ENCODE measurements at regions not wholly inside any gene's neighbourhood (a gene's known extent, or its start where the extent isn't known, plus 50 kb on each side); places are given as distances from the start of the nearest gene placed in this dataset.
"Not testable (repeated sequence)": the region's sequence is repeated elsewhere in the genome, so short reads cannot be mapped to it uniquely, and the experiment has no call there.

DNA sequence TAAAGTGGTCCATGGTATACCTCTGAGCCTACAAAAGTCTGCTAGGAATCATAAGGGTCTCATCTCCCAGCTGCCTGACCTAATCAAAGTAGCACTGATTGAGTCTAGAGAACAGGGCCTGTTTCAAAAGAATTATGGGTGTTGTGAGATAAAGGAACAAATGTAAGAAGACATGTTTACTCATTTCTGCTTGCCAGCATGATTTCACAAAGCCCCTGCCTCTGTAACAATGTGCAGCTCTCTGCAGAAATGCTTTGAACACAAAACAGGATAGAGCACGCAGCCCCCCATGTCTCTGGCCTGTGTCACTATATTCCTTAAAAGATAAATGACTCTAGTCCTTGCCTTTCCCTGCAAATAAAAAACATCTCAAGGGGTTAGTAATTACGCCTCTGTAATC lies 94.7 kb upstream of the IGSF10 start:
- no peak for TF ChIP-seq POLR2A (IDR thresholded peaks at IDR 0.05; ENCODE audit: low read depth, low read length)
- no peak for FAIRE-seq
- no peak for DNase-seq (ENCODE audit: insufficient read length, low spot score)

DNA sequence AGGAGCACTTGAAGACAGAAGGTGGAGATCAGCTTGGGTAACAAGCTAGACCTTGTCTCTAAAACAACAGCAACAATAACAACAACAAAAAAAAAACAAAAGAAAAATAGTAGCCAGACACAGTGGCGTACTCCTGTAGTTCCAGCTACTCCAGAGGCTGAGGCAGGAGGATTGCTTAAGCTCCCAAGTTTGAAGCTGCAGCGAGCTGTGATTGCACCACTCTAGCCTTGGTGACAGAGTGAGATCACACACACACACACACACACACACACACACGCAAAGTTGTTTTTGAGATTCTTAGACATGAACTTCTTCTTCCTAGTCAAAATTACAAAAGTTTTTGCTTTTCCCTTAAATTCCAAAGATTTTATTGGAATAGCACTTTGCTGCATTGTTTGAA lies 93.0 kb upstream of the IGSF10 start:
- no peak for TF ChIP-seq POLR2A (IDR thresholded peaks at IDR 0.05; ENCODE audit: low read depth, low read length)
- DNase-seq (ENCODE audit: insufficient read length, low spot score) (no peak), FAIRE-seq (no peak)

DNA sequence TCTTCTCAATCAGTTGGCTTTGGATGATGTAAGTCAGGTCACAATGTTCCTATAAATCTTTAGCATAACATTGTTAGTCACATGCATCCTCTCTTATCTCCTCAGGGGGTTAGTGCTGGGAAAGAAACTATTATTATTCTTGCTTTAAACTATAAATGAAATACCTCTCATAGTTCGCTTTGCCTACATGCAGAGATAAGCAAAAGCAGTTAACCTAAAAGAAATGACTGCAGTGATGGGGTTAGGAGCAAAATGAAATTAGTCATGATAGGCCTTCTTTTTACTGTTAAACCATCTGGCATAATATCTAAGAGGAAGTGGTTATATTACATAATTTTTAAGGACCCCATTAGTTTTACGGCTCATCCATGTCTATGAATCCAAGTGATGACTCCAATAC lies 91.7 kb upstream of the IGSF10 start:
- FAIRE-seq (no peak), DNase-seq (ENCODE audit: insufficient read length, low spot score) (no peak)
- TF ChIP-seq POLR2A (IDR thresholded peaks at IDR 0.05; ENCODE audit: low read depth, low read length): no peak

DNA sequence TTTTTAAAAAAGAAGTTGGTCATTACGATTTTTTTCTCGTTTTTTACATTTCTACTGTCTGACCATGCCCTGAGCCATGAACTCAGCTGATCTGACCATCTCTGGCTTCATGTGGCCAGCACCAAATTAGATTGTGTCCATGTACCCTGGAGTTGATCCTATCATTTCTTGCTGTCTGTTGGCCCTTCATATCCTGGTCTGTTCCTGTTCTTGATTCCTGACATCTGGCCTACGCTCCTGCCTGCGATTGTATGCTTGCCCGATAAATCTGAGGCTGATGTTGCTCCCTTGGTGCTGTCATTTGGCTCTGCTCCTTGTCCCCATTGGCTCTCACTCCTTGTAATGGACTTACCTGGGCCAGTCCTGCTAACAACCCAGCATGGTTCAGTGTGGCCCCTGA lies 89.8 kb upstream of the IGSF10 start:
- no peak for TF ChIP-seq POLR2A (IDR thresholded peaks at IDR 0.05; ENCODE audit: low read depth, low read length)
- no peak for FAIRE-seq

DNA sequence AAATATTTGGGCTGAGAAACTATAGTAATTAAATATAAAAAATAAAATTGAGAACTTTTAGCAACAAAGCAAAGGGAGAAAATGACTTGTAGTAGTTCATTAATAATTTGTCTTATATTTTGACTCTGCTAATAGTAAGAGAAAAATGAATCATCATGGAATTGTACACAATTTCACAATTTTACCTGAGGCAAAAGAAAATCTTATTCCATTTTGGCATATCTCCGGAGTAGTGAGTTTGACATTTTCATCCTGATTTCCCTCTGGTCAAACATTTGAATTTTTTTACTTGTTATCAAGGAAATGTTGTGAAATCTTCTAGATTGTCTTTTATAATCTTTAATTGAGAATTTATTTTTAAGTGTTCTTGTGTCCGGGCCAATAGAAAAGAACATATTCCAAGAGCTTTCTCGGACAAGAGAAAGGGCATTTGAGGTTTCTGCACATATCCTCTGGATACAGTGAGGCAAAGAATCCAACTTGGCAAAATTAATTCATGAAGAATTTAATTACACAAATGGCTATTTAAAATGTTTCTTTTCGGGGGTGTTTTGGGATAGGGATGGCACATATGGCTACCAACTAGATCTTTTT lies 89.3 kb upstream of the IGSF10 start:
- DNase-seq (ENCODE audit: insufficient read length, low spot score) (no peak), FAIRE-seq (no peak)

More for the DNA sequence above, 89.8 kb upstream of the IGSF10 start:
- no peak for DNase-seq (ENCODE audit: insufficient read length, low spot score)

DNA sequence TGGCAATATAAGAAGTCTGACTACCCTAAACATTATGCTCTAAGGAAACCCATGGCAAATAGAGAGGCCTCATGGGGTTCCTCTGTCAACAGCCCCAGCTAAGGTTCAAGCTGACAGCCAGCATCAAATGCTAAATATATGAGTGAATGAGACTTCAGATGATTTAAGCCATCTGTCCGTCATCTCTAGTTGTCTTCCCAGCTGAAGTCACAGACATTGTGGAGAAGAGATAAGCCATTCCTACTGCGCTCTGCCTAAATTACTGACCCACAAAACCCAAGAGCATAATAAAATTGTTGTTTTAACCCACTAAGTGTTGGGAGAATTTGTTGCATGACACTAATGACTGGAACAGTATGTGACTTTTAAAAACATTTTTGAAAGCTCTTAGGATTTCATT lies 87.3 kb upstream of the IGSF10 start:
- no peak for FAIRE-seq

More for the DNA sequence above, 89.3 kb upstream of the IGSF10 start:
- TF ChIP-seq POLR2A (IDR thresholded peaks at IDR 0.05; ENCODE audit: low read depth, low read length): no peak

DNA sequence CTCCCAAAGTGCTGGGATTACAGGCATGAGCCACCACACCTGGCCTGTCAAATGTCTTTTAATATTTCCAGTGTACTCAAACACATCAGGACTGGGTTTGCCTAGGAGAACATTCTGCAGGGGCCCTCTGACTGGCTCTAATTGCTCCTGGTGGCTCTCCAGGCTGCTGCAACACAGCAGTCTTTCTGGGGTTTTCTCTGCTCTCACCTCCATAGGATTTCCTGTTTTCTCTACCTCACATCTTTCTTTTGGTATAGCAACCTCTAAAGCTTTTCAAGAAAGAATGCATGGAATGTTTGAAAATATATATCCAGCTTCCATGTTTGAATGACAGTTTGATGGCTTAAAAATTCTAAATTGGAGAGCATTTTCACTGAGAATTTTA lies 83.3 kb upstream of the IGSF10 start:
- FAIRE-seq (no peak), DNase-seq (ENCODE audit: insufficient read length, low spot score) (no peak)

More for the DNA sequence above, 87.3 kb upstream of the IGSF10 start:
- TF ChIP-seq POLR2A (IDR thresholded peaks at IDR 0.05; ENCODE audit: low read depth, low read length): no peak
- no peak for DNase-seq (ENCODE audit: insufficient read length, low spot score)

DNA sequence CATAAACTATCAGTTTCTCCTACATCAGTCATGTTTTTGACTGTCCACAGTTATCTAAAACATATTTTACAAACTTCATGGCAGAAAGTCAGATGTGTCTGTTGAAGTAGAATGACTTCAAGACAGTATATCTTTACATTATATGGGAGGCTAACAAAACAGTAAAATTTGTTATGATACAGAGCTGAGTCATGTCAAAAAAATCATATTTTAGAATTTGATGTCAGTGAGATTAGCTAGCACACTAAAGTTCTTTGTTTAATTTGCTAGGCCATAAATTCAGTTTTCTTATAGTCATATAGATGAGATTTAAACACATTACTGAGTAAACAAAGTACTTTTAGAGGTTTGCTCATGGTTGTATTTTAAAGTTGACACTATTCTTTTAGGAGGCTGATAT lies 80.3 kb upstream of the IGSF10 start:
- DNase-seq (ENCODE audit: insufficient read length, low spot score): no peak
- FAIRE-seq: no peak
- no peak for TF ChIP-seq POLR2A (IDR thresholded peaks at IDR 0.05; ENCODE audit: low read depth, low read length)

More for the DNA sequence above, 83.3 kb upstream of the IGSF10 start:
- no peak for TF ChIP-seq POLR2A (IDR thresholded peaks at IDR 0.05; ENCODE audit: low read depth, low read length)

DNA sequence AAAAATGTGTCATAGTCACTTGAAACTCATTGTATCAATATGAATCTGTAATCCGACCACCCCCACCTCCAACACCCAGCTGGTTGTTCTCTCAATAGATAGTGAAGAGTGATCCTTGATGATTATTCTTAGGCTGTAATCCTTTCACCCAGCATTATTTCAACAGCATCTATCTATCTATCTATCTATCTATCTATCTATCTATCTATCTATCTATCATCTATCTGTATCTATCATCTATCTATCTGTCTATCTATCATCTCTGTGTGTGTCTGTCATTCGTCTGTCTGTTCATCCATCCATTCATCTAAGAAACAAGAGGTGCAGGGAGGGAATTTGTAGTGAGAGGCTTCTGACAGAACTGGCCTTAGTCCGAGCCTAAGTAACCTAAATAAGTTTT lies 78.7 kb upstream of the IGSF10 start:
- no peak for TF ChIP-seq POLR2A (IDR thresholded peaks at IDR 0.05; ENCODE audit: low read depth, low read length)
- DNase-seq (ENCODE audit: insufficient read length, low spot score): no peak
- no peak for FAIRE-seq

DNA sequence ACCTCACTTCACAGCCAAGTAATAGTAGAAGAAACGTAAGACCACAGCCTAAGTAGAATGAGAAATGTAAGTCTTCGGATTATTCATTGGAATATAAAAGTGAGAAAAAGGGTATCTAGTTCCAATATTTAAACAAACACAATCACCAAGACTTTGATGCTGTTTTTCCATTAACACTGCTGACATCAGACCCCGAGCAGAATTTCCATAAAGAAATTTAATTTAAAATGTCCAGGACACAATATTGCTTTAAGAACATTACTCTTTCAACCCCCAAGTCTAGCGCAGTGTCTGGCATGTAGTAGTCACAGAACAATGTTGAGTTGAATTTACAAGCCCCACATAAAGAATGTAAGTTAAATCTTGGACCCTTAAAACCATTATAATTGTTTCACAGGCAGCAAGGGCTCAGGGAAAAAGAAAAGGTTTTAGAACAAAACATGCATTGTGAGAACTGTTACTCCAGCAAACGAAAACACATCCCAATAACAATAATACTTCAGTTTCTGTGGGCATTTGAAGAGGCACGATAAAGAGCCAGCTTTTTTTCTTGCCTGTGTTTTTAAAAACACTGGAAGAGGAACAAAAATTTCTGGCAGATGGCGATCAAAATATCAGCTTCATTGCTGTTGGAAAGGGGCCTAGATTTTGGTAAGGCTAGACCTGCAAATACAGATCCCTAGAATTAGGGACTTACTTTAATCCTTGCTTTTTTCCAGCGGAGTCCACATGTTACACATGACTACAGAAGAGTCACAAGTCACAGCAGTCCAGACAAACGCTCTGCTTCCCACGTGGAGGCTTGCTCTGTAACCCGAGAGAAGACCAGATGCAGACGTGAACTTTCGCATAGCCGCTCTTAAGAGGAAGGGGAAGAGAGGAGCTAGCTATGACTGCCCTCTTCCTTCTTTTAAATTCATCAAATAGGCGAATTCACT lies 77.9 kb upstream of the IGSF10 start:
- no peak for FAIRE-seq
- DNase-seq (ENCODE audit: insufficient read length, low spot score): no peak
- no peak for TF ChIP-seq POLR2A (IDR thresholded peaks at IDR 0.05; ENCODE audit: low read depth, low read length)

DNA sequence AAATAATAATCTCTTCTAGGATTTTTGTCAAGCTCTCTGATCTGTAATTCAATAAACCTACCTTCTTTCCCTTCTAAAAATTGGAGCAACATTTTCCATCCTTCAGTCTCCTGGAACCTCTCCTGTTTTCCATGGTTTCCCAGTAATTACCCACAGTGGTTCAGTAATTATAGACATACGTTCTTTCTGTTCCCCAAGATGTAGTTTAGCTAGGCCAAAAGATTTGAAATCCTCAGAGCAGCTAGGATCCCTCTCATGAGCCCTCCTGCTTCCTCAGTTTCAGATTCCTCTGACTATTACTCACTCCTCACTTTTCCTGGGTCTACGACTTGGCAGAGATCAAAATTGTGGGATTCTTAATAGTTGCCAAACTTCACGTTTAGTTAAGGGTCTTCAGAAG lies 76.9 kb upstream of the IGSF10 start:
- peak; percentile 79 for FAIRE-seq
- DNase-seq (ENCODE audit: insufficient read length, low spot score): no peak
- TF ChIP-seq POLR2A (IDR thresholded peaks at IDR 0.05; ENCODE audit: low read depth, low read length): no peak

DNA sequence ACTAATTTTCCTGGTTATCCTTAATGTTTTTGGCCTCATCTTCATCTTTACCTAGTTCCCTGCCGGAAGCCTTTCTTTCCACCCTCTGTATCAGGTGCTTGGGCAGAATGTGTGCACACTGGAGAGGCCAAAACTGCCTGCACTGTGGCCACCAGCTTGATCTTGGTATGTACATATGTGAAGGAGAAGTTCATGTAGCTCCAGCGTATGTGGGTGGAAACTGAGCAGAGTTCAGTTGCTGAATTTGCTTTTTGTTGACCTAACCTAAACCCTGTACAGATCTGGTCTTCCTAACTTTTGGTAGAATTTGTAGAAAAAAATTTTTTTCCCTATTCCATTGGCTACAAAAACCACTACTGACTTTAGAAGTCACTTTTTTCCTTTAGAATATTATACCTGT lies 65.9 kb upstream of the IGSF10 start:
- DNase-seq (ENCODE audit: insufficient read length, low spot score) (no peak), FAIRE-seq (no peak)
- no peak for TF ChIP-seq POLR2A (IDR thresholded peaks at IDR 0.05; ENCODE audit: low read depth, low read length)

DNA sequence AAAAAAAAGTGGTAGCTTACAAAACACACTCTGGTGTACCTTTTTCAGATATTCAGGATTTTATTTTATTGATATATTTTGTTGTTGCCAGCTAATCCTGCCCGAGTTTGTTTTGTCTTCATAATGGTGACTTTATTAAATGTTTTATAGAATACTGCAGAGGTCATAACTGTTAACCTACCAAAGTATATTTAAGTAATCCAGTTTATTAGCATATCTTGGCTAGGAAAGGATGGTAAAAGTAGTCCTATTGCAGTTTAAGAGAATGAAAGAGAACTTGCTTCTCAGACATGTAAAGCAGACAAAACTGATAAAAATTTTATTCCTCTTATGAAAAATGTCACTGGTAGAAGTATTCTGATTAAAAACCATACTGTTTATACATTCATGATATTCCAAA lies 59.2 kb upstream of the IGSF10 start:
- DNase-seq (ENCODE audit: insufficient read length, low spot score) (no peak), FAIRE-seq (no peak)
- TF ChIP-seq POLR2A (IDR thresholded peaks at IDR 0.05; ENCODE audit: low read depth, low read length): no peak

DNA sequence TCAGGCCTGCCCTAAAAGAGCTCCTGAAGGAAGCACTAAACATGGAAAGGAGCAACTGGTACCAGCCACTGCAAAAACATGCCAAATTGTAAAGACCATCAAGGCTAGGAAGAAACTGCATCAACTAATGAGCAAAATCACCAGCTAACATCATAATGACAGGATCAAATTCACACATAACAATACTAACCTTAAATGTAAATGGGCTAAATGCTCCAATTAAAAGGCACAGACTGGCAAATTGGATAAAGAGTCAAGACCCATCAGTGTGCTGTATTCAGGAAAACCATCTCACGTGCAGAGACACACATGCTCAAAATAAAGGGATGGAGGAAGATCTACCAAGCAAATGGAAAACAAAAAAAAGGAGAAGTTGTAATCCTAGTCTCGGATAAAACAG lies 50.6 kb upstream of the IGSF10 start:
- DNase-seq (ENCODE audit: insufficient read length, low spot score); FAIRE-seq: not testable (repeated sequence)
